ENCODE measurements at regions not wholly inside any gene's neighbourhood (a gene's known extent, or its start where the extent isn't known, plus 50 kb on each side); places are given as distances from the start of the nearest gene placed in this dataset.
A peak's percentile ranks its signal among the peaks of the same experiment; 100 is the strongest.

DNA sequence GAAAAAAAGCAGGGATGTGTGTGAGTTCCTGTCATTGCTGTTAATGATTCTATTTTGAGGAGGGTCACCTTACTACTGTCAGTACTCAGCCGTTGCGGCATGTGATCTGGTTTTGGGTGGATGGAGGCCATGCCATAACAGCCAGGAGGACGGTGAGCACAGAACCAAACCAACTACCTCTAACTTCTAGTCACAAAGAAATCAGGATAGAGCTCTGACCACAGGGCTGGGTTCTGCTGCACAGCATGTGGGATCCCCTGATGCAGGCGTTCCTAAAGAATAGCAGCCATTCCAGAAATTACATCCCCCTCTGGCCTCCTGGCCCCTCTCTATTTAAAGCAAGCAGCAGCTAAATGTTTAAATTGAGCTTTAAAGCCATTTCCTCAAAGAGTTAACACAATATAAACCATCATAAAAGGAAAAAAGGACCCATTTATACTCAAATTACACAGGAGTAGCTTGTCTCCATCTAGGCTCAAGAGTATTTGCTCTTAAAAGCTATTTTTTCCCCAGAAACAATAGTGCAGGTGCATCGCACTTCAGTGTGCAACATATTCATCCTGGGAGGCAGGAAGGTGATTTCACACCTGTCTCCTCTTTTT is 786.4 kb downstream of the RNF144A start:
- no peak for DNase-seq (ENCODE audit: low read depth)

DNA sequence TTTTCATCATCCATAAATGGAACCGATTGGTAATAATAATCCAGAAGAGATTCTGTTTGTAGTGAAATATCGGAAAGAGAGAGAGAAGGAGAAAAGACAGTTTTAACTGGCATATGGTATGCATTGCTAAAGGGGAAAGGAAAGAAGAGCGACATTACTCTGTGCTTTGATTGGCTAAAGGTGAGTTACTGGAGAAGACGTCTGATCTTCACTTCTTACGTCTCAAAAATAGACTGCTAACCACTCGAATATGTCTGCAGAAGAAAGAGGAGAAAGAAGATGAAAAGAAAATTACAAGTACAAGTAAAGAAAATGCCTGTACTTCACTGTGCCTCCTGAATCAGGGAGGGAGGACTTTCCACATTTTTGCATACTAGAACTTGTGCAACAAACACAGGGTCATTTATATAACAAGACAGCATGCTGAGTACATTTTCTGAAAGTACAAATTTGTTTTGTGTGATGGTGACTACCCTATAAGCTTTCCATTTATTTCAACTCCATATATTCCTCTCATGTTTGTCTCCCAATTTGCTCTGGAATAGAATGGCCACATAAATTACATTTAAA is 787.2 kb downstream of the RNF144A start:
- DNase-seq (ENCODE audit: low read depth) = no peak

DNA sequence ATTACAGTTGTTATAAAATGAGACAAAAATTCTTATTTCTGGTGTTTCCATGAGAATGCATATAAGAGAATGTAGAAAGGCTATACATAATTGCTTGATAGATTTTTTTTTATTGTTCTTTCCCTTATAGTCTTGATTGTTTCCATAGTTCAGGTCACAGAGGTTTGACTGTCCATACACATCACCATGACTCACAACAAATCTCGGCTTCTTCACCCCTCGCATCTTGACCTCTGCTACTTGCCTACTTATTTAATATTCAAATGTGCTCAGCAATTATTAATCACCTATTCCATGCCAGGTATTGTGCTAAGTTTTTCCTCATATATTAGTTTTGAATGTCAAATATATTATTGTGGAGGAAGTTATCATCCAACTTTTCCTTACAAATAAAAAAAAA is 789.6 kb downstream of the RNF144A start:
- peak; percentile 17 for DNase-seq (ENCODE audit: low read depth)

DNA sequence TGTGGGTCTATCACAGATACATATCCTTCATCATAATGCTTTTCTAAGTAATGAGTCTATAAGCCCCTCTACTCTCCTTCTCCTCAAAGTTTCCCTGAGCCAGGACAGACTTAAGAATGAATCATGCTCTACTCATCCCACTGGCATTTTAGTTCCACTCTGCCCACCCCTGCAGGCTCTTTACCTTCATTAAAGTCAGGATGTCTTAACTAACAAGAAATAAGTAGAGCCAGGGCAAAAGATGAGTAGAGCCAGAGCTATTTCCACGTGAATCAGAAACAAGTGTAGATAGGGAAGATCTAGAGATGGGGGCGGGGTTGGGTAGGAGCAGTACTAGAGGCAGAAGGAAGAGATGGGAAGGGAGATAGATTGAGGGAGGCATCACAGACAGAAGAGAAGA is 790.5 kb downstream of the RNF144A start:
- peak; percentile 91 for DNase-seq (ENCODE audit: low read depth)

DNA sequence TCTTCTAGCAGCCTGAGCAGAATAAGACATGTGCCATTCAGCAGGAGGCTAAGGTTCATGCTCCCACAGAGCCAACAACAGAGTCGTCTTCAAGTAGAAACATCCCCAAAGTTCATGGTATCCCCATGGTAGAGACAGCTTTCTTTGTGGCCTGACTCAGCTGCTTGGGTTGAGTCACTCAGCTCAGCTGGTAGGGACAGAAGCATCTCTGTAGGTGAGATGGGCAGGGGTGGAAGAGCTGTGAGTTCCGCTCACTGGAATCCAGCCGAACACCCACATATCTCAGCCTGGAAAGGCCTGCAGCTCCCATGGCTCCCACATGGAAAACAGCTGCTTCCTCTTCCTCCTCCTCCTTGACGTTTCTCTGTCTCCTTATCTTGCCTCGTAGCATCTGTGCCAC is 792.7 kb downstream of the RNF144A start:
- DNase-seq (ENCODE audit: low read depth) = peak; percentile 44

DNA sequence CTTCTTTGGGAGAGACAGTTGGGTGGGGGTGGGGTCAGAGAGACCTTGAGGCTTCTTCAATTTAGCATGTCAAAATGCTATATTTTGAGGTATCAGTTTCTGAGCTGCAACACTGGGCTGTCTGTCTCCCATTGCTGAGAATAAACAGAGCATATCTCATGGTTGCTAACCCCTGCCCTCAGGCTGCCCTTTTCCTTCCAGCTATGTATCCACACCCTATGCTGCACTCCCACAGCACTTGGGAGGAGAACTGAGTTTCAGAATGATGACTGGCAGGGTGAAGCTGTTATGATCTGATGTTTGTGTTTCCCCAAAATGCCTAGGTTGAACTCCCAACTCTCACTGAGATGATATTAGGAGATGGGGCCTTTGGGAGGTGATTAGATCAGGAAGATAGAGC is 794.0 kb downstream of the RNF144A start:
- DNase-seq (ENCODE audit: low read depth) = no peak

DNA sequence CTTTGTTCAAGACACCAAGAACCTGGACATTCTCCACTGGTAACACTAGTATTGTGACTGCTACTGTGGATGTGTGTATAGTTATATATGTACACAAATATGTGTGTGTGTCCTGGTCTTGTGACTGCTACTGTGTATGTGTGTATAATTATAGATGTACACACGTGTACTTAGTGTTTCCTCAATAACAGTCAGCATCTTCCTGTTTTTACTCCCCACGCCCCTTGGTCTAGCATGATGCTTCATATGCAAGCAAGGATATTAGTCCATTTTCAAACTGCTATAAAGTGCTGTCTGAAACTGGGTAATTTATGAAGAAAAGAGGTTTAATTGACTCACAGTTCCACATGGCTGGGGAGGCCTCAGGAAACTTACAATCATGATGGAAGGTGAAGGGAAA is 802.7 kb downstream of the RNF144A start:
- no peak for DNase-seq (ENCODE audit: low read depth)

DNA sequence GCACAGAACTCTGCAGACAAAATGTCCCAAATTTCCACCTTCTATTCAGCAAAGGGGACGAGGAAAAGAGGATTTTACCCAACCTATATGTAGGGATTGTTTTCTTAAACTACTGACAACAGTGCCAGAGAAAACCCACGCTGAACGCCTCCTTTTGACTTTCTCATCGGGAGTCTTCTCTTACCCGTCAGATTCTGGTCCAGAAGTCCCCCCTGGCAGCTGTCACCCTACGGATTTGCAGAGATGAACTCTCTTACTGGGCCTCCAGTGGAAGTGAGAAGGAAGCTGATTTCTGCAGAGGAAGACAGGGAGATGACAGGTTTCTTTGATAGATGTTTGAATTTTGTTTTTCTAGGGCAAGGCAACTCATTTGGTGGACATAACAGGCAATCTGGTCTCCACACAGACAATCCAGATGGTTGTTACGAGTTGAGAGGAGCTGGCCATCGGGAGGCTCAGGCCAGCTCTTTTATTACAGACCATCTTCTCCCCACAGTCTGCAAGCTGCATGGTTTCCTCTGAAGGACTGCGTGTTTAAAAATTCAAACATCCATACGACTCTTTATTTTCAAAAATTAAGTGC is 804.3 kb downstream of the RNF144A start:
- DNase-seq (ENCODE audit: low read depth) = no peak

DNA sequence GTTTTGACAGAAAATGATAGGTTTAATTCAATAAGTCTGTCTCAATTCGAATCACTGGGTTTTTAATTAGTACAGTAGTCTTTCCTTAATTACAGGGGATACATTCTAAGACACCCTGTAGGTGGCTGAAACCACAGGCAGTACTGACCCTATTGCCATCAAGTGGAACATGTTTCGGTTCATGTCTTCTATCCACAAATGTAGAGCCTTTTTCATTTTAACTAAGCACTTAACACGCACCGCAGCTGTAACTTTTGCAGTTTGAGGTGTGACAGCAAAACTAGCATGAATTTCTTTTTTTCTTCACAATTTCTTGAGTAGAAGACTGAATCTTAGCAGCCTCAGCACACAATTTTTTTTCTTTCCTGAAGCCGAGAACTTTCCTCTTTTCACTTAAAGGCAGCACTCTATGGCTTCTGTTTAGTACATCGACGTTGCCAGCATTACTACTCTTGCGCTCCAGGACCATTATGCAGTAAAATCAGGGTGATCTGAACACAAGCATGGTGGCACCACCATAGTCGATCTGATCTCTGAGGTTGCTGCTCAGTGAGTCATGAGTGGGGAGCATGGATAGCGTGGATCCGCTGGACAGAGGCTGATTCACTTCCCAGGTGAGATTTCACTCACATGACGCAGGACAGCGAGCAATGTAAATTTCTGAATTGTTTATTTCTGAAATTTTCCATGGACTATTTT is 805.1 kb downstream of the RNF144A start:
- no peak for DNase-seq (ENCODE audit: low read depth)

DNA sequence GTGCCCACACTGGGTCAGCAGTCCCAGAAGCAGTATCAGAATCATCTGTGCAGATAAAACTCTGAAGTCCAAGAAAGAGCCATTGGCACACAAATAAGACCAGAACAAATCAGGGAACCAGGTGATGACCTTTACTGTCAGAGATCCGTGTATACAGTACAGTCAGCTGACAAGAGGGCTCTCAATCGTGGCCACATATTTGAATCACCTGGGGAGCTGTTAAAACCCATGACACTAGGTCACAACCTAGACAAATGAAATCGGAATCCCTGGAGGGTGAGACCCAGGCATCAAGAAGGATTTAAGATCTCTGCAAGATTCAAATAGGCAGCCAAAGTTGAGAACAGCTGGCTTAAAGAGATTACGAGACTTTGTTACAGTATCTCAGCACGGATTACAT is 807.1 kb downstream of the RNF144A start:
- no peak for DNase-seq (ENCODE audit: low read depth)

DNA sequence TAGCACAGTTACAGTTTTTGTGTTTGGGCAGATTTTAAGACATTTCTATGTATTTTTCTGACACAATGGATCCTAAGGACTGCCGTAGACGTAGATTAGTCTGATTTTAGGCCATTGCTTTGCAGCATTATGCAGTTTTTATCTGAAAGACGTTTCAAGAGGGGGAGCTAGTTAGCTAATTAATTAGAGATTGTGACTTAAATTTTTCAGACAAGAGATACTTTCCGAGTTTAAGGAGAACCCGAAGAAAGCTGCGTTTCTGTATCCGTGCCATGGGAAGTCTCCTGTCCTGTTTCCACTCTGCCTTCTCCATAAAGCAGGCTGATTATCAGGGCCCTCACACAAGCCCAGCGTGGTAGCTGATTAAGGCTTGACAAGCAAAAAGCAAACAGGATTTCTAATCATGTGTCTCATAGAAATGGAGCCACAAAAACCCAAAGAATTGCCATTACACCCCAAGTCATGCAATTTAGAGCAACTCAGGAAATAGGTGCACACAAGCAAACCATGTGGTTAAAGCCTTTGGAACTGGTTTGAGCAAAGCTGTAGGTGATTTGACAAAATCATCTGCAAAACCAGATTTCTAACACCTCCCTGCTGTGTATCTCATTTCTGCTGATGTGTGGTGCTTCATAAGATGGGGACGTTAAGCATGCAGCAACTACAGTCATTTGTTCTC is 808.1 kb downstream of the RNF144A start:
- no peak for DNase-seq (ENCODE audit: low read depth)

DNA sequence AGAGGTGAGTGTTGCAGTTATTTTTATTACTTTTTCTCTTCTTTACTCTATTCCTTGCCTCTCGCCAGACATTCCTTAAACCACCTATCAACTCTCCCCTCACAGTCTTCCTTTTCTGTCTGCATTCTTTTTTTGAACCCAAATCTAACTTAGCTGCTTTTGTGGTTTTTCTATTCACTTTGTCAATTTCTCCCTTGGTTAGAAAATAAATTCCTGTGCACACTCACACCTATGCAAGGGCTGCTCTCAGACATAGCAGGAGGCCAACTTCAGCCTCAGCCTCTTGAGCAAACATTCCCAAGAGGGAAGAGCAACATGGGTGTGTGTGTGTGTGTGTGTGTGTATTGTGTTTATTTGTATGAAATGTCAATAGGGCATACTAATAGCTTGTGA is 808.6 kb downstream of the RNF144A start:
- no peak for DNase-seq (ENCODE audit: low read depth)

DNA sequence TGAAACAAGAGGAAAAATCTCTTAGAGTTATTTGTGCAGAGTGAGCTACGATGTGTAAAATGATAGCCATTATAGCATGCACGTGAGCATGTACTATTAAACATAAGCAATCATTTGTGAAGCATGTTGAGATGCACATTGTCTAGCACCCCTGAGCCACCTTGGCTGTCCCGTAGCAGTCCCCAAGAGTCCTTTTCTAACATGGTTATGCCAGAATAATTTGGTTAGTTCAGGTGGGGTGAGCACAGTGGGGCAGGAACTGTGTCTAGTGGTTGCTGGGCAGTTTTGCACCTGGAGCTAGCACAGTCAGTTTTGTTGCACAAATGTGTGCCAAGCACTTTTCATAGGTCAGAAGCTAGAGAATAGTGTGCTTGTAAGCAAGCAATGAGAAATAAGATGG is 809.8 kb downstream of the RNF144A start:
- DNase-seq (ENCODE audit: low read depth) = no peak

DNA sequence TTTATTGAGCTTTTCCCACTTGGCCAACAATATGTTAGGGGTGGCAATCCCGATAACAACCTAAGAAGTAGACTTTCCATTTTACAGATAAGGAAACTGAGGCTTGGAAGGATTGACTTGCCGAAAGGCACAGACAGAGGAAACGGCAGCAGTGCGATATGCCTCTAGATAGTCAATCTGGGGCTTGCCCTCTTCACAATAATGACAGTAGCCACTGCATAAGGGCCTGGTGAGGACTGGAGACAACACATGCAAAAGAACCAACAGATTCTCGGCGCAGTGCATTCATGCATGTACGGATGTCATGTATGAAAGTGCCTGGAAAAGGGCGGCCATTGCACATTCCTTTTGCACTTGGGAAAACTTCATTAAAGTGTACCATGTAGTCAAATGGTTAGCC is 811.2 kb downstream of the RNF144A start:
- no peak for DNase-seq (ENCODE audit: low read depth)

DNA sequence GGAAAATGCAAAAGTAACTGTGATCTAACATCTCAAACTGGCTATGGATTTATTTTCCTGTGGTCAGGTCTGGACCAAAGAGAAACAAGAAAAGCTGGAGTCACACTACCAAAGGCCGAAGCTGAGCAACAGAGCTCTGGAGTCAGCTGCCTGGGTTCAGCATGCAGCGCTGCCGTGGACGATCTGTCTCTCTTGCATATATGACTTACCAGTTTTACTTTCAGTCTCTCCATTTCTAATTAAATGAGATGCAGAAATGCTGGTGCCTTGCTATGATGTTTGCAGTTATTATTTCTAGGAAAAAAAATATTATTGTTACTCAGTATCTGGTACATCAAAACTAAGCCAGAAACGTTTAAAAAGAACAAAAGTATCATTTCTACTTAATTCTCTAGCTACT is 813.2 kb downstream of the RNF144A start:
- DNase-seq (ENCODE audit: low read depth) = no peak

DNA sequence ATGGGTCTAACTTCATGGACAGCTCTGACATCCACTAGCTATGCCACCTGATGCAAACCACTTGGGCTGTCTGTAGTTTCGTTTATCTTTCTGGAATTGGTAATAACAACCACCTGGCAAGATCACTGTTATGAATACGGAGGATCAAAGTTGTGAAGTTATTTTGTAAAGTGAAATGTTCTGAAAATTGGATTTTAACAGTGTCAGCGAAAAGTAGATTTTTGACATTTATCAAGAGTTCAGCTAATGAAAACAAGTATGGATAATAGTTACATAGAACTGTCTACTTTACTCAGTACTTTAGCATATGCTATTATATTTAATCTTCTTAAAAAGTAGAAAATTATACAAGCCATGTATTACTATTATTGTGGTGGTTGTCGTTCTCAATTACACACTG is 813.8 kb downstream of the RNF144A start:
- DNase-seq (ENCODE audit: low read depth) = no peak

DNA sequence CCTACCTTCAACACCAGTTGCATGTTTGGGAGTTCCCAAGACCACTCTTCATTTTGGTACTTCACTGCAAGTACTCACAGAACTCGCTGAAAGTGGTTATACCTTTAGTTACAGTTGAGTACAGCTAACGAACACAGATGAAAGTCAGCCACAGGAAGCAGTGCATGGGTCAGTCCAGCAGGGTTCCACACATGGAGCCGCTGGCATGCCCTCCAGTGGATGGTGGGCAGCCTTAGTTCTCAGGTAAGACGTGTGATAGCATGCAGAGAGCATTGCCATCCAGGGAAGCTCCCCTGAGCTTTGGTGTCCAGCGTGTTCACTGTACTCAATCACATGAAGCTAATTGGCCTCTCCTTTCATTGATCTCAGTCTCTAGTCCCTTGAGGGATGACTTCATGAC is 815.3 kb downstream of the RNF144A start:
- no peak for DNase-seq (ENCODE audit: low read depth)

DNA sequence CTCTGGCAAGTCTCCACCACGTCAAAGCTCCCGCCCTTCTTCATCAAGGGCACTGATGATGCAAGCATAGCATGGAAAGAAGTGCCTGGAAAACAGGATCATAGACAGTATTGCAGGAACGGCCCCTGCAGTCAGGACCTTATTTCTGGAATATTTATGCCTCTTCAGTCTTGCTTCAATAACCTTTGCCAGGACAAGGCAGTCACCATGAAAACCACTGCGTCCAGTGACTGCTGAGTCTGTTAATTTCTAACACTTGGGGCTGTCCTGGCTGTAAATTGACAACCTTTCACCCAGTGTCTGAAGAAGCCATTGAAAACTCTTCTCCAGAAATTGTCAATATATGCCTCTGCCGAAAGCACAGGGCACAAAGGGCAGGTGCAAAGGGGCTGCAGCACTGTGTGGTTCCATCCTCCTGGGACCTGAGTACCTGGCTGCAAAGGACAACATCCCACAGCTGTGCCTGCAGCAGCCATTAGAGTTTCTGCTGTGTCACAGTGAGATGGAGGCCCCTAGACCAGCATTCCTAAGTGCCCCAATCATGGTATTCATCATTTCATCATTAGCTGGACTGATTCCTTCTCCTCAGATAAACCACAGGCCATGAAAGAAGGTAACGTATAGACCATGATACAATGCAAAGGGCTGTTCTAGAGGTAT is 819.6 kb downstream of the RNF144A start:
- DNase-seq (ENCODE audit: low read depth) = peak; percentile 24

DNA sequence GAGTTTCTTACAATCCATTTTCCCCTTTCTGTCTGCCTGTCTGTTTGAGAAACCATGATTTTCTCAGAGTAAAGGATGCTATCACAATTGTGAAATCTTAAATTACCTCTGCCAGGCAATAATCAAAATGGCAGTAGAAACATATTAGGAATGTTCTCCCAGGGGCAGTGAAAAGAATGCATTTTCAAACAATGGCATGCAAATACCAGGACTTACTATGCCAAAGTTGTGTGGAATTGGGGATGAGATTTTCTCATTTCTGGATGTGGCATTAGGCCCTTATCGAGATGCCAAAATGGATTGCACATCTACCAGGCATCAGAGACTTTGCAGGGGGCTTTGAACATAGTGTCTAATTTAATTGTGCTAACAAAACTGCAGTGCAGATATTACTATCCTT is 821.4 kb downstream of the RNF144A start:
- no peak for DNase-seq (ENCODE audit: low read depth)

DNA sequence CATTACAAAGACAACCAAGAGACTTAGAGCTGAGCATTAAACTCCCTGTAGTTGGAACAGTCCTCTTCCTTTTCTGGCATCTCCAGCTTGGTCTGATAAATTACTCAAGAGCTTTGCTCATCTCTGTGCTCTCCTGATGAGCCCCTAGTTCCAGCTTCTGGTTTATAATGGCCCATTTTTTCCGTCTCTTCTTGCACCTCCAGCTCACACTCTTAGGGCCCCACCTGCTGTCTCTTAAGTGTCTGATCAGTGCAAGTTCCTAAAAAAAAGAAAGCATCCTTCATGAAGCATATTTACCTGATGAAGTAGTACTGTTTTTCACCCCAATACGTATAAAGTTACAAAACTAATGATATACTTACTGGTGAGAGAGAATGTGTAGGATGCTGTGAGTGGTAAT is 822.9 kb downstream of the RNF144A start:
- DNase-seq (ENCODE audit: low read depth) = no peak

DNA sequence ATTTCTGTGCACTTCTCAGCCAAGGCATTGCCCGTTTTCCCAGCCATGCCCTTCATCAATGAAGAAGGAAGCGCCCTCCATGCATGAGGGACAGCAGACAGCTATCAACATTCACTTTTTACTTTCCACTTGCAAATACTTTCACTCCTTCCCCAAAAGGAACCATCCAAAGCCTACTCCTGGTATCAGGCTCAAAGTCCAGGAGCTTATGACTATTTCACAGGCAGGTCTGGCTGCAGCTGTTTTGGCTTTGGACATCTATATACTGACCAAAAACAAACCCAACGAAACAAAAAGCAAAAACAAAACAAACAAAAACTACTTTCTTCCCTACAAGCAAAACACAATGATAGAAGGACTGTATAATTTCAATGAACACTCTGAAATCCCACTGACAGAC is 825.1 kb downstream of the RNF144A start:
- no peak for DNase-seq (ENCODE audit: low read depth)

DNA sequence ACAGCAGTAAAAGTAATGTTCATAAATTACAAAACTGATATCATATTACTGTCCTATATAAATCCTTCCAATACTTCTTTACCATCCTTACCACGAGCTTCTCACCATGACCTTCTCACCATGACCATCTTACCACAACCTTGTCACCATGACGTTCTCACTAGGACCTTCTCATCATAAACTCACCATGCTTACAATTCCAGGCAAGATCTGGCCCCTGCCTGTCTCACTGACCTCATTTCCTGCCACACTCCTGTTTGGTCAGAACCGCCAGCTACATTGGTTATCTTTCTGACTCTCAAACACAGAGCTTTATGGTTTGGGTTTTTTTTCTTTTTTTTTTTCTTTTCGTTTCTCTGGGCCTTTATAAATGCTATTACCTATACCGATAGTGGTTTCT is 827.6 kb downstream of the RNF144A start:
- DNase-seq (ENCODE audit: low read depth) = peak; percentile 75

Data from HT1080 (cell line).